Endothelial cell of umbilical vein (primary cell): ENCODE measurements at regions not wholly inside any gene's neighbourhood (a gene's known extent, or its start where the extent isn't known, plus 50 kb on each side); places are given as distances from the start of the nearest gene placed in this dataset.

Source experiments
- BruUV-seq: library from RNA; stranded (reverse); fragments of 400-500 nt; replicated peaks from 2 replicates; lab custom pipeline; 2021; lab: Mats Ljungman, UMichigan
- CTCF ChIA-PET: fragments of 300-600, 350-600 bp; sonication (Branson Sonifier 250); formaldehyde crosslinking; loops from one replicate; lab custom pipeline; 2021; ENCODE audit warnings: antibody characterized with exemption, inconsistent platforms; lab: Charles Lee
- POLR2A ChIA-PET: fragments of 300-600, 350-600 bp; sonication (Branson Sonifier 250); formaldehyde crosslinking; loops from one replicate; lab custom pipeline; 2021; ENCODE audit warnings: antibody characterized with exemption, inconsistent platforms; lab: Charles Lee
- DNase-seq: peaks from one replicate; pipeline ENCODE4 v3.0.0-alpha.2; 2011; ENCODE audit warnings: low read depth, low spot score
- FAIRE-seq: peaks from 2 replicates; lab custom pipeline; 2011; peaks lifted over from hg19 to GRCh38; lab: Jason Lieb, UNC
- H2AFZ ChIP-seq: 2 replicates; pipeline ENCODE4 v1.6.0; 2012; ENCODE audit warnings: low read depth, low read length, control low read depth, inconsistent platforms
- H3K27ac ChIP-seq: 2 replicates; pipeline ENCODE4 v1.5.1; 2011; ENCODE audit warnings: low read depth, mild to moderate bottlenecking, control low read depth, low read length, moderate library complexity; ENCODE audit not compliant: insufficient read depth
- H3K27me3 ChIP-seq, 2 experiments: 2 replicates each; pipeline versions ENCODE4 v1.6.0 to v1.6.1; 2011; ENCODE audit warnings: low read length in 2 of 2, mixed read lengths in 1 of 2; ENCODE audit not compliant: control insufficient read depth in 2 of 2, insufficient read depth in 2 of 2
- H3K36me3 ChIP-seq, 2 experiments: 2 replicates in 1 of 2; 3 replicates in 1 of 2; pipeline ENCODE4 v1.5.1; 2011; ENCODE audit warnings: low read length in 2 of 2, mild to moderate bottlenecking in 1 of 2, moderate library complexity in 1 of 2; ENCODE audit not compliant: control insufficient read depth in 2 of 2, insufficient read depth in 2 of 2; ENCODE audit errors: extremely low read depth in 1 of 2
- H3K4me1 ChIP-seq: 3 replicates; pipeline ENCODE4 v1.5.1; 2011; ENCODE audit warnings: mild to moderate bottlenecking, low read length; ENCODE audit not compliant: control insufficient read depth, insufficient read depth; ENCODE audit errors: extremely low read depth
- H3K4me2 ChIP-seq: 2 replicates; pipeline ENCODE4 v1.6.1; 2011; ENCODE audit warnings: low read length, control low read depth, mixed read lengths; ENCODE audit not compliant: insufficient read depth
- H3K4me3 ChIP-seq, 3 experiments: fragments of 200-600 bp in 1 of 3; sonication (generic), shearing (Covaris generic) in 1 of 3; replicated peaks in 1 of 3; 2 replicates each; pipeline ENCODE4 v1.5.1; 2011 to 2016; ENCODE audit warnings: control low read depth in 3 of 3, low read length in 3 of 3, mild to moderate bottlenecking in 2 of 3, inconsistent platforms in 1 of 3, low read depth in 1 of 3, moderate library complexity in 1 of 3; ENCODE audit not compliant: insufficient read depth in 1 of 3
- H3K79me2 ChIP-seq: 2 replicates; pipeline ENCODE4 v1.6.0; 2012; ENCODE audit warnings: low read length, inconsistent platforms; ENCODE audit not compliant: control insufficient read depth, insufficient read depth
- H3K9ac ChIP-seq: replicated peaks from 2 replicates; pipeline ENCODE3; 2011; ENCODE audit warnings: low read length, control low read depth; ENCODE audit not compliant: insufficient read depth; ENCODE audit errors: extremely low read depth
- H3K9me1 ChIP-seq: replicated peaks from 3 replicates; pipeline ENCODE4 v1.6.0; 2011; ENCODE audit warnings: mild to moderate bottlenecking, low read length; ENCODE audit not compliant: control insufficient read depth, insufficient read depth; ENCODE audit errors: extremely low read depth
- H3K9me3 ChIP-seq: replicated peaks from 2 replicates; pipeline ENCODE4 v1.5.1; 2012; ENCODE audit warnings: low read length, inconsistent platforms; ENCODE audit not compliant: control insufficient read depth, insufficient read depth
- H4K20me1 ChIP-seq: replicated peaks from 2 replicates; pipeline ENCODE3; 2011; ENCODE audit warnings: mild to moderate bottlenecking, low read length; ENCODE audit not compliant: control insufficient read depth, insufficient read depth; ENCODE audit errors: extremely low read depth
- EZH2 ChIP-seq: IDR thresholded peaks from 2 replicates; pipeline ENCODE4 v1.6.1; 2012; ENCODE audit warnings: borderline replicate concordance, low read depth, mild to moderate bottlenecking, moderate library complexity, low read length, inconsistent platforms; ENCODE audit not compliant: severe bottlenecking
- FOS ChIP-seq: IDR thresholded peaks from 2 replicates; pipeline ENCODE4 v1.6.1; 2011; ENCODE audit warnings: mild to moderate bottlenecking, low read length, moderate library complexity, borderline replicate concordance; ENCODE audit not compliant: insufficient read depth
- GATA2 ChIP-seq: IDR thresholded peaks from 2 replicates; pipeline ENCODE4 v1.7.0; 2011; ENCODE audit warnings: low read depth, mild to moderate bottlenecking, moderate library complexity, mixed read lengths, low read length; ENCODE audit not compliant: insufficient read length, insufficient read depth
- JUN ChIP-seq: IDR thresholded peaks from 2 replicates; pipeline ENCODE4 v1.6.1; 2011; ENCODE audit warnings: borderline replicate concordance, low read depth; ENCODE audit not compliant: insufficient read length, insufficient read depth
- MAX ChIP-seq: IDR thresholded peaks from 2 replicates; pipeline ENCODE4 v1.6.1; 2011; ENCODE audit not compliant: insufficient read depth, insufficient read length
- MYC ChIP-seq: IDR thresholded peaks from one replicate; pipeline ENCODE4 v1.6.1; 2011; ENCODE audit warnings: mild to moderate bottlenecking, low read depth, low read length
- POLR2A ChIP-seq: IDR thresholded peaks from 2 replicates; pipeline ENCODE4 v1.6.1; 2012; ENCODE audit warnings: low read depth, mild to moderate bottlenecking, control low read depth, low read length
- POLR2AphosphoS5 ChIP-seq: IDR thresholded peaks from 2 replicates; pipeline ENCODE4 v1.6.1; 2012; ENCODE audit warnings: low read depth, mild to moderate bottlenecking, control low read depth, low read length, moderate library complexity; ENCODE audit not compliant: insufficient read depth
- dilution Hi-C: fragments of 300-500 bp; cut with MboI; formaldehyde crosslinking; loops from one replicate; pipeline ENCODE4 v1.15.0; 2019; ENCODE audit warnings: low sequenced_read_pairs; ENCODE audit not compliant: extremely low pct_ligation_motif_present
- intact Hi-C: fragments of 100-400 bp; cut with micrococcal nuclease; formaldehyde crosslinking; loops from one replicate; pipeline ENCODE4 v1.10.0; 2022
- TF ChIP-seq, protein P1 (sequence below), 2 donors: IDR thresholded peaks; 1 replicate in 1 of 2; 2 replicates in 1 of 2; pipeline ENCODE4 v1.5.1; 2011; ENCODE audit warnings: low read length in 2 of 2, mild to moderate bottlenecking in 2 of 2, moderate library complexity in 2 of 2, control low read depth in 1 of 2, inconsistent platforms in 1 of 2, low read depth in 1 of 2; ENCODE audit not compliant: insufficient read depth in 1 of 2; ENCODE audit errors: extremely low read depth in 1 of 2

DNA sequence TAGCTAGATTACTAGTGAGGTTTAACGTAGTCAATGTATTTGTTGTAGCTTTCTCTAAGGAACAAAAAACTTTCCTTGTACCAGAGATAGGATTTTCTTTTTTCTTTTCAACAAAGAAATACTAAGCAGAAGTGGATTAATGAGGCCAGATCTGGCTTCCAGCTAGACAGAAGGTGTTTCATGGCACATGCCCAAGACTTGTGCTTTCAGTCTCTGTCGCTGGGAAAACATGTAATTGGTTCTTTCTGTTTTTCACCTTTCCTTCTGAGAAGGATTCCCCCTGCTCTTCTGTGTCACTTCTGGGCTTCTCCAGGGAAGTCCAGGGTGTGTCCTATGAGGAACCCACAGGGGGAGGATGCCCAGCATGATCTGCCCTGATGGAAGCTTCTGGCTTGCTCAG lies 492.2 kb downstream of the CCSER2 start:
- ChIA-PET CTCF (no interaction called here), POLR2A (no interaction called here)
- dilution Hi-C loops, result no loop called here
- Histone ChIP-seq H3K27me3 (no peaks in the 10 kb centered on the region), H2AFZ (no peak overlapping the region), H3K9me3 (no peaks in the 10 kb centered on the region), H3K4me2 (no peak overlapping the region), H3K4me3 (no peak overlapping the region), H3K9me1 (no peaks in the 10 kb centered on the region), H3K27ac (no peak overlapping the region), H3K9ac (no peak overlapping the region), H4K20me1 (no peaks in the 10 kb centered on the region), H3K79me2 (no peaks in the 10 kb centered on the region), H3K36me3 (no peaks in the 10 kb centered on the region), H3K4me1 (no peaks in the 10 kb centered on the region)
- intact Hi-C loops, result no loop called here
- FAIRE-seq, result no peak
- DNase-seq, result no peak
- no TSS peak for BruUV-seq
- TF ChIP-seq FOS (no peak), GATA2 (no peak), POLR2AphosphoS5 (no peak), EZH2 (no peak), MAX (no peak), JUN (no peak), POLR2A (no peak), MYC (no peak)
- TF ChIP-seq, protein P1, sequence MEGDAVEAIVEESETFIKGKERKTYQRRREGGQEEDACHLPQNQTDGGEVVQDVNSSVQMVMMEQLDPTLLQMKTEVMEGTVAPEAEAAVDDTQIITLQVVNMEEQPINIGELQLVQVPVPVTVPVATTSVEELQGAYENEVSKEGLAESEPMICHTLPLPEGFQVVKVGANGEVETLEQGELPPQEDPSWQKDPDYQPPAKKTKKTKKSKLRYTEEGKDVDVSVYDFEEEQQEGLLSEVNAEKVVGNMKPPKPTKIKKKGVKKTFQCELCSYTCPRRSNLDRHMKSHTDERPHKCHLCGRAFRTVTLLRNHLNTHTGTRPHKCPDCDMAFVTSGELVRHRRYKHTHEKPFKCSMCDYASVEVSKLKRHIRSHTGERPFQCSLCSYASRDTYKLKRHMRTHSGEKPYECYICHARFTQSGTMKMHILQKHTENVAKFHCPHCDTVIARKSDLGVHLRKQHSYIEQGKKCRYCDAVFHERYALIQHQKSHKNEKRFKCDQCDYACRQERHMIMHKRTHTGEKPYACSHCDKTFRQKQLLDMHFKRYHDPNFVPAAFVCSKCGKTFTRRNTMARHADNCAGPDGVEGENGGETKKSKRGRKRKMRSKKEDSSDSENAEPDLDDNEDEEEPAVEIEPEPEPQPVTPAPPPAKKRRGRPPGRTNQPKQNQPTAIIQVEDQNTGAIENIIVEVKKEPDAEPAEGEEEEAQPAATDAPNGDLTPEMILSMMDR (IDR thresholded peaks at IDR 0.05; ENCODE audit: extremely low read depth in 1 of 2, insufficient read depth in 1 of 2, low read depth in 1 of 2, low read length in 2 of 2), result no peak
